Astrocyte (in vitro differentiated cells and primary cell): ENCODE measurements at regions not wholly inside any gene's neighbourhood (a gene's known extent, or its start where the extent isn't known, plus 50 kb on each side); places are given as distances from the start of the nearest gene placed in this dataset.

Source experiments
- DNase-seq: peaks from one replicate; pipeline ENCODE4 v3.0.0-alpha.2; 2010; ENCODE audit warnings: low read depth
- FAIRE-seq: peaks from 2 replicates; lab custom pipeline; 2011; peaks lifted over from hg19 to GRCh38; lab: Jason Lieb, UNC
- H2AFZ ChIP-seq: 2 replicates; pipeline ENCODE4 v1.6.0; 2012; ENCODE audit warnings: low read depth, low read length, inconsistent platforms
- H3K27ac ChIP-seq: 2 replicates; pipeline ENCODE4 v1.5.1; 2011; ENCODE audit warnings: low read depth, low read length, inconsistent platforms
- H3K27me3 ChIP-seq: 2 replicates; pipeline ENCODE4 v1.6.0; 2011; ENCODE audit warnings: low read length, inconsistent platforms; ENCODE audit not compliant: insufficient read depth
- H3K36me3 ChIP-seq: 2 replicates; pipeline ENCODE4 v1.5.1; 2011; ENCODE audit warnings: low read length, inconsistent platforms; ENCODE audit not compliant: insufficient read depth
- H3K4me1 ChIP-seq: 2 replicates; pipeline ENCODE4 v1.5.1; 2011; ENCODE audit warnings: low read length, inconsistent platforms; ENCODE audit not compliant: insufficient read depth
- H3K4me2 ChIP-seq: 2 replicates; pipeline ENCODE4 v1.6.0; 2012; ENCODE audit warnings: low read length, inconsistent platforms
- H3K4me3 ChIP-seq: 2 replicates; pipeline ENCODE4 v1.5.1; 2011; ENCODE audit warnings: low read depth, mild to moderate bottlenecking, low read length, inconsistent platforms; ENCODE audit not compliant: insufficient read depth
- H3K79me2 ChIP-seq: 2 replicates; pipeline ENCODE4 v1.6.0; 2012; ENCODE audit warnings: mild to moderate bottlenecking, low read length, inconsistent platforms; ENCODE audit not compliant: insufficient read depth
- H3K9ac ChIP-seq: 2 replicates; pipeline ENCODE4 v1.6.0; 2012; ENCODE audit warnings: mild to moderate bottlenecking, low read length, inconsistent platforms
- H3K9me3 ChIP-seq: 2 replicates; pipeline ENCODE4 v1.5.1; 2012; ENCODE audit warnings: low read depth, mild to moderate bottlenecking, low read length, inconsistent platforms; ENCODE audit not compliant: insufficient read depth
- H4K20me1 ChIP-seq: 2 replicates; pipeline ENCODE4 v1.6.0; 2012; ENCODE audit warnings: low read length, inconsistent platforms; ENCODE audit not compliant: insufficient read depth
- H3K27ac Mint-ChIP-seq: one replicate; pipeline ENCODE4 v1.8.0; 2021; ENCODE audit warnings: mild to moderate bottlenecking, mixed read lengths; ENCODE audit not compliant: unreplicated experiment
- H3K27me3 Mint-ChIP-seq: one replicate; pipeline ENCODE4 v1.8.0; 2021; ENCODE audit warnings: low read depth, mixed read lengths; ENCODE audit not compliant: unreplicated experiment
- H3K36me3 Mint-ChIP-seq: one replicate; pipeline ENCODE4 v1.8.0; 2021; ENCODE audit warnings: low read depth, mixed read lengths; ENCODE audit not compliant: unreplicated experiment
- H3K4me1 Mint-ChIP-seq: one replicate; pipeline ENCODE4 v1.8.0; 2021; ENCODE audit warnings: low read depth, mixed read lengths; ENCODE audit not compliant: unreplicated experiment
- H3K4me3 Mint-ChIP-seq: one replicate; pipeline ENCODE4 v1.8.0; 2021; ENCODE audit warnings: mild to moderate bottlenecking, moderate library complexity, mixed read lengths; ENCODE audit not compliant: unreplicated experiment
- H3K9me3 Mint-ChIP-seq: one replicate; pipeline ENCODE4 v1.8.0; 2021; ENCODE audit warnings: mild to moderate bottlenecking, mixed read lengths; ENCODE audit not compliant: unreplicated experiment
- CTCF ChIP-seq: IDR thresholded peaks from 2 replicates; pipeline ENCODE4 v1.5.1; 2011; ENCODE audit warnings: low read depth, mild to moderate bottlenecking, inconsistent platforms, low read length, moderate library complexity; ENCODE audit not compliant: insufficient read depth
- EZH2 ChIP-seq: IDR thresholded peaks from 2 replicates; pipeline ENCODE4 v1.6.1; 2012; ENCODE audit warnings: mild to moderate bottlenecking, low read length, inconsistent platforms; ENCODE audit not compliant: insufficient read depth

DNA sequence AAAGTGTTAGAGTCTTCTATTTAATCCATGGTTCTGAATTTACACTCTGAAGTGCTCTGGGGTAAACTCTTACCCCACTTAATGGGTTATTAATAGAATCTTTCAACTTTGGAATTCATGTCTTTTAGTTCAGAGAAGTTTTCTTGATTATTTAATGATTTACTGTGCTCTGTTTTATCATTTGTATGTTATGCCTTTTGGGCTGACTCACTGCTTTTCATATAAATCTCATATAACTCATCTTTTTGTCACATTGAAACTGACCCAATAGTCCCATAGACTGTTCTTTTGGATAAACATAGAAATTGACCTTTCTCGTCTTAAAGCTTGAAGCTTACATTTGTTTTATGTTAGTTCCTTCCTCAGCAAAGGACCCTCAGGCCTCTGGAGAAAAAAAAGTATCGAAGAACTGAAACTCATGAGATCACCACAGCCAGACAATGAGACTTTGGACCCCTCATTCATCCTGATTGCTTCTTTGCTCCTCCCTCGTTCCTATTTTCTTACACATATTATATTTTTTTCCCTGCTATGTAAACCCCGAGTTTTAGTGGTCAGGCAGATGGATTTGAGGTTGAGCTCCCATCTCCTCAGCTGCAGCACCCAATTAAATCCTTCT lies 229.1 kb upstream of the CBLB start:
- Histone ChIP-seq H4K20me1 (no peaks in the 10 kb centered on the region), H3K79me2 (no peaks in the 10 kb centered on the region), H3K9me3 (no peaks in the 10 kb centered on the region), H3K9ac (no peak overlapping the region), H3K4me3 (no peak overlapping the region), H3K27me3 (no peaks in the 10 kb centered on the region), H2AFZ (no peak overlapping the region), H3K36me3 (no peaks in the 10 kb centered on the region), H3K4me2 (no peak overlapping the region), H3K27ac (no peak overlapping the region), H3K4me1 (no peaks in the 10 kb centered on the region)
- Mint-ChIP-seq H3K27ac (no peak overlapping the region), H3K27me3 (no peaks in the 10 kb centered on the region), H3K36me3 (no peaks in the 10 kb centered on the region), H3K4me3 (no peak overlapping the region), H3K4me1 (no peaks in the 10 kb centered on the region), H3K9me3 (peaks cover 24% of the 10 kb centered on the region)
- FAIRE-seq, result no peak
- DNase-seq, result peak; percentile 12
- TF ChIP-seq CTCF (no peak), EZH2 (no peak)

- H3K36me3 ChIP-seq, result no peaks in the 10 kb centered on the region
- Mint-ChIP-seq H3K36me3 (no peaks in the 10 kb centered on the region), H3K27me3 (no peaks in the 10 kb centered on the region), H3K4me1 (no peaks in the 10 kb centered on the region), H3K27ac (no peak overlapping the region), H3K4me3 (no peak overlapping the region), H3K9me3 (peaks cover 28% of the 10 kb centered on the region)
- no peaks in the 10 kb centered on the region for H3K4me1 ChIP-seq
- no peaks in the 10 kb centered on the region for H4K20me1 ChIP-seq
- FAIRE-seq (no peak), DNase-seq (no peak)
- H3K27me3 ChIP-seq, result no peaks in the 10 kb centered on the region
- TF ChIP-seq EZH2, result no peak
- no peak for TF ChIP-seq CTCF
- no peak overlapping the region for H3K9ac ChIP-seq
- H3K79me2 ChIP-seq, result no peaks in the 10 kb centered on the region
- no peaks in the 10 kb centered on the region for H3K9me3 ChIP-seq
- no peak overlapping the region for H3K4me3 ChIP-seq
- H3K4me2 ChIP-seq, result no peak overlapping the region
- no peak overlapping the region for H3K27ac ChIP-seq
- no peak overlapping the region for H2AFZ ChIP-seq
These were observed 234.6 kb upstream of the CBLB start for GRCh38 chr3:106103383-106103782.

GRCh38 chr3:106104078-106104477 lies 235.3 kb upstream of the CBLB start:
- no peak for FAIRE-seq
- no peak overlapping the region for H3K4me3 Mint-ChIP-seq
- no peaks in the 10 kb centered on the region for H3K79me2 ChIP-seq

More at GRCh38 chr3:106104078-106104477, 235.3 kb upstream of the CBLB start:
- Mint-ChIP-seq H3K9me3 (peaks cover 28% of the 10 kb centered on the region), H3K27ac (no peak overlapping the region), H3K27me3 (no peaks in the 10 kb centered on the region), H3K36me3 (no peaks in the 10 kb centered on the region), H3K4me1 (no peaks in the 10 kb centered on the region)
- Histone ChIP-seq H3K27ac (no peak overlapping the region), H3K4me2 (no peak overlapping the region), H3K9ac (no peak overlapping the region), H3K9me3 (no peaks in the 10 kb centered on the region), H2AFZ (no peak overlapping the region), H3K27me3 (no peaks in the 10 kb centered on the region), H3K4me1 (no peaks in the 10 kb centered on the region), H3K4me3 (no peak overlapping the region), H4K20me1 (no peaks in the 10 kb centered on the region), H3K36me3 (no peaks in the 10 kb centered on the region)
- no peak for DNase-seq
- TF ChIP-seq EZH2, result no peak
- TF ChIP-seq CTCF, result no peak
